DOHH2 (cell line): ENCODE measurements at regions not wholly inside any gene's neighbourhood (a gene's known extent, or its start where the extent isn't known, plus 50 kb on each side); places are given as distances from the start of the nearest gene placed in this dataset.
"Not testable (repeated sequence)": the region's sequence is repeated elsewhere in the genome, so short reads cannot be mapped to it uniquely, and the experiment has no call there.

Experiments used
- EZH2phosphoT487 ChIP-seq: fragments of 200-600 bp; sonication (generic); IDR thresholded peaks from 2 replicates; pipeline ENCODE4 v1.6.1; 2017; ENCODE audit warnings: borderline replicate concordance, mild to moderate bottlenecking, antibody characterized with exemption, low read length, moderate library complexity, mixed read lengths
- TF ChIP-seq, protein P1 (sequence below): fragments of 200-600 bp; sonication (generic); IDR thresholded peaks from one replicate; pipeline ENCODE4 v1.5.1; 2014; ENCODE audit warnings: antibody characterized with exemption, mild to moderate bottlenecking, low read depth, low read length; ENCODE audit not compliant: poor library complexity, severe bottlenecking

DNA sequence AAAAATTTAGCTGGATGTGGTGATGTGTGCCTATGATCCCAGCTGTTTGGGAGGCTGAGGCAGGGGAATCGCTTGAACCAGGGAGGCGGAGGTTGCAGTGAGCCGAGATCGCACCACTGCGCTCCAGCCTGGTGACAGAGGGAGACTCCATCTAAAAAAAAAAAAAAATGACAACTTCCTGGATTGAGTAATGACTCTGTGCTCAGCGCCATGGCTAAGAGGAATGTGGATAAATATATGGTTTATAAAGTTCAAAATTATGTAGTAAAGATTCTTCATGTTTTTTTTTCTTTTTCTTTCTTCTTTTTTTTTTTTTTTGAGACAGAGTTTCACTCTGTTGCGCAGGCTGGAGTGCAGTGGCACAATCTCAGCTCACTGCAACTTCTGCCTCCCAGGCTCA, 75.4 kb upstream of the FLT1 start:
- TF ChIP-seq, protein P1, sequence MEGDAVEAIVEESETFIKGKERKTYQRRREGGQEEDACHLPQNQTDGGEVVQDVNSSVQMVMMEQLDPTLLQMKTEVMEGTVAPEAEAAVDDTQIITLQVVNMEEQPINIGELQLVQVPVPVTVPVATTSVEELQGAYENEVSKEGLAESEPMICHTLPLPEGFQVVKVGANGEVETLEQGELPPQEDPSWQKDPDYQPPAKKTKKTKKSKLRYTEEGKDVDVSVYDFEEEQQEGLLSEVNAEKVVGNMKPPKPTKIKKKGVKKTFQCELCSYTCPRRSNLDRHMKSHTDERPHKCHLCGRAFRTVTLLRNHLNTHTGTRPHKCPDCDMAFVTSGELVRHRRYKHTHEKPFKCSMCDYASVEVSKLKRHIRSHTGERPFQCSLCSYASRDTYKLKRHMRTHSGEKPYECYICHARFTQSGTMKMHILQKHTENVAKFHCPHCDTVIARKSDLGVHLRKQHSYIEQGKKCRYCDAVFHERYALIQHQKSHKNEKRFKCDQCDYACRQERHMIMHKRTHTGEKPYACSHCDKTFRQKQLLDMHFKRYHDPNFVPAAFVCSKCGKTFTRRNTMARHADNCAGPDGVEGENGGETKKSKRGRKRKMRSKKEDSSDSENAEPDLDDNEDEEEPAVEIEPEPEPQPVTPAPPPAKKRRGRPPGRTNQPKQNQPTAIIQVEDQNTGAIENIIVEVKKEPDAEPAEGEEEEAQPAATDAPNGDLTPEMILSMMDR = not testable (repeated sequence)
- not testable (repeated sequence) for TF ChIP-seq EZH2phosphoT487
